ENCODE measurements at regions not wholly inside any gene's neighbourhood (a gene's known extent, or its start where the extent isn't known, plus 50 kb on each side); places are given as distances from the start of the nearest gene placed in this dataset.
"Not testable (repeated sequence)": the region's sequence is repeated elsewhere in the genome, so short reads cannot be mapped to it uniquely, and the experiment has no call there.

GRCh38 chr1:221965252-221965651 lies 223.4 kb upstream of the DUSP10 start:
- no peak overlapping the region for H3K4me3 ChIP-seq (ENCODE audit: low read length)
- DNase-seq (ENCODE audit: low read depth, low spot score), result no peak
- no peaks in the 10 kb centered on the region for H3K9me3 ChIP-seq (ENCODE audit: control insufficient read depth, insufficient read depth, low read length)
- no peak overlapping the region for H3K27ac ChIP-seq (ENCODE audit: low read length)
- peaks cover 2% of the 10 kb centered on the region; the same call in 1 of the 2 replicates for H3K4me1 ChIP-seq (ENCODE audit: control insufficient read depth, insufficient read depth, low read length)
- H3K27me3 ChIP-seq (ENCODE audit: control insufficient read depth, insufficient read depth, low read length), result no peaks in the 10 kb centered on the region
- no CpG with 5 or more reads among the region's 3 CpGs for WGBS (ENCODE audit: insufficient coverage, insufficient read length)
- no peaks in the 10 kb centered on the region for H3K36me3 ChIP-seq (ENCODE audit: control insufficient read depth, insufficient read depth, low read length)

GRCh38 chr1:221963742-221964141 lies 221.9 kb upstream of the DUSP10 start:
- no peaks in the 10 kb centered on the region for H3K36me3 ChIP-seq (ENCODE audit: control insufficient read depth, insufficient read depth, low read length)
- H3K27me3 ChIP-seq (ENCODE audit: control insufficient read depth, insufficient read depth, low read length), result no peaks in the 10 kb centered on the region
- no peak overlapping the region for H3K27ac ChIP-seq (ENCODE audit: low read length)
- no peaks in the 10 kb centered on the region for H3K9me3 ChIP-seq (ENCODE audit: control insufficient read depth, insufficient read depth, low read length)
- no peak for DNase-seq (ENCODE audit: low read depth, low spot score)
- H3K4me3 ChIP-seq (ENCODE audit: low read length), result no peak overlapping the region
- WGBS (ENCODE audit: insufficient coverage, insufficient read length), result no CpG with 5 or more reads among the region's 1 CpG
- H3K4me1 ChIP-seq (ENCODE audit: control insufficient read depth, insufficient read depth, low read length), result peaks cover 2% of the 10 kb centered on the region; the same call in 1 of the 2 replicates

- DNase-seq (ENCODE audit: low read depth, low spot score), result no peak
- Histone ChIP-seq H3K36me3 (ENCODE audit: control insufficient read depth, insufficient read depth, low read length) (no peaks in the 10 kb centered on the region), H3K9me3 (ENCODE audit: control insufficient read depth, insufficient read depth, low read length) (no peaks in the 10 kb centered on the region), H3K4me3 (ENCODE audit: low read length) (no peak overlapping the region), H3K27ac (ENCODE audit: low read length) (no peak overlapping the region), H3K4me1 (ENCODE audit: control insufficient read depth, insufficient read depth, low read length) (peaks cover 2% of the 10 kb centered on the region; the same call in 1 of the 2 replicates), H3K27me3 (ENCODE audit: control insufficient read depth, insufficient read depth, low read length) (no peaks in the 10 kb centered on the region)
- no CpG with 5 or more reads among the region's 4 CpGs for WGBS (ENCODE audit: insufficient coverage, insufficient read length)
Observed at GRCh38 chr1:221962385-221962784, 220.5 kb upstream of the DUSP10 start.

GRCh38 chr1:221961532-221962292 lies 219.8 kb upstream of the DUSP10 start:
- no peaks in the 10 kb centered on the region for H3K9me3 ChIP-seq (ENCODE audit: control insufficient read depth, insufficient read depth, low read length)
- no peak overlapping the region for H3K4me3 ChIP-seq (ENCODE audit: low read length)
- no peak for DNase-seq (ENCODE audit: low read depth, low spot score)
- H3K36me3 ChIP-seq (ENCODE audit: control insufficient read depth, insufficient read depth, low read length), result no peaks in the 10 kb centered on the region
- no peak overlapping the region for H3K27ac ChIP-seq (ENCODE audit: low read length)
- H3K4me1 ChIP-seq (ENCODE audit: control insufficient read depth, insufficient read depth, low read length), result peaks cover 2% of the 10 kb centered on the region; the same call in 1 of the 2 replicates
- WGBS (ENCODE audit: insufficient coverage, insufficient read length), result no CpG with 5 or more reads among the region's 5 CpGs
- H3K27me3 ChIP-seq (ENCODE audit: control insufficient read depth, insufficient read depth, low read length), result no peaks in the 10 kb centered on the region

GRCh38 chr1:221958161-221958562 lies 216.3 kb upstream of the DUSP10 start:
- not testable (repeated sequence) for H3K27ac ChIP-seq (ENCODE audit: low read length); H3K36me3 ChIP-seq (ENCODE audit: control insufficient read depth, insufficient read depth, low read length); H3K27me3 ChIP-seq (ENCODE audit: control insufficient read depth, insufficient read depth, low read length); H3K4me1 ChIP-seq (ENCODE audit: control insufficient read depth, insufficient read depth, low read length); H3K9me3 ChIP-seq (ENCODE audit: control insufficient read depth, insufficient read depth, low read length); DNase-seq (ENCODE audit: low read depth, low spot score); H3K4me3 ChIP-seq (ENCODE audit: low read length)
- WGBS (ENCODE audit: insufficient coverage, insufficient read length), result no CpG with 5 or more reads among the region's 2 CpGs

- H3K27me3 ChIP-seq (ENCODE audit: control insufficient read depth, insufficient read depth, low read length); H3K4me3 ChIP-seq (ENCODE audit: low read length); DNase-seq (ENCODE audit: low read depth, low spot score); H3K9me3 ChIP-seq (ENCODE audit: control insufficient read depth, insufficient read depth, low read length); H3K4me1 ChIP-seq (ENCODE audit: control insufficient read depth, insufficient read depth, low read length); H3K36me3 ChIP-seq (ENCODE audit: control insufficient read depth, insufficient read depth, low read length); H3K27ac ChIP-seq (ENCODE audit: low read length): not testable (repeated sequence)
- no CpG with 5 or more reads among the region's 3 CpGs for WGBS (ENCODE audit: insufficient coverage, insufficient read length)
Observed at GRCh38 chr1:221957350-221957749, 215.5 kb upstream of the DUSP10 start.

- no peak overlapping the region for H3K4me3 ChIP-seq (ENCODE audit: low read length)
- H3K36me3 ChIP-seq (ENCODE audit: control insufficient read depth, insufficient read depth, low read length), result no peaks in the 10 kb centered on the region
- no peaks in the 10 kb centered on the region for H3K9me3 ChIP-seq (ENCODE audit: control insufficient read depth, insufficient read depth, low read length)
- H3K4me1 ChIP-seq (ENCODE audit: control insufficient read depth, insufficient read depth, low read length), result no peaks in the 10 kb centered on the region
- no peak overlapping the region for H3K27ac ChIP-seq (ENCODE audit: low read length)
- no peaks in the 10 kb centered on the region for H3K27me3 ChIP-seq (ENCODE audit: control insufficient read depth, insufficient read depth, low read length)
- no CpG with 5 or more reads among the region's 3 CpGs for WGBS (ENCODE audit: insufficient coverage, insufficient read length)
- DNase-seq (ENCODE audit: low read depth, low spot score), result no peak
Observed at GRCh38 chr1:221949996-221950395, 208.1 kb upstream of the DUSP10 start.

GRCh38 chr1:221948459-221948858 lies 206.6 kb upstream of the DUSP10 start:
- WGBS (ENCODE audit: insufficient coverage, insufficient read length), result no CpG with 5 or more reads among the region's 5 CpGs
- no peak for DNase-seq (ENCODE audit: low read depth, low spot score)
- no peak overlapping the region for H3K27ac ChIP-seq (ENCODE audit: low read length)

GRCh38 chr1:221947731-221948130 lies 205.8 kb upstream of the DUSP10 start:
- H3K4me3 ChIP-seq (ENCODE audit: low read length), result no peak overlapping the region
- no peaks in the 10 kb centered on the region for H3K4me1 ChIP-seq (ENCODE audit: control insufficient read depth, insufficient read depth, low read length)
- no CpG with 5 or more reads among the region's 4 CpGs for WGBS (ENCODE audit: insufficient coverage, insufficient read length)
- H3K36me3 ChIP-seq (ENCODE audit: control insufficient read depth, insufficient read depth, low read length), result no peaks in the 10 kb centered on the region
- DNase-seq (ENCODE audit: low read depth, low spot score), result no peak
- no peaks in the 10 kb centered on the region for H3K9me3 ChIP-seq (ENCODE audit: control insufficient read depth, insufficient read depth, low read length)
- H3K27ac ChIP-seq (ENCODE audit: low read length), result no peak overlapping the region
- no peaks in the 10 kb centered on the region for H3K27me3 ChIP-seq (ENCODE audit: control insufficient read depth, insufficient read depth, low read length)

More at GRCh38 chr1:221948459-221948858, 206.6 kb upstream of the DUSP10 start:
- Histone ChIP-seq H3K9me3 (ENCODE audit: control insufficient read depth, insufficient read depth, low read length) (no peaks in the 10 kb centered on the region), H3K4me1 (ENCODE audit: control insufficient read depth, insufficient read depth, low read length) (no peaks in the 10 kb centered on the region), H3K36me3 (ENCODE audit: control insufficient read depth, insufficient read depth, low read length) (no peaks in the 10 kb centered on the region), H3K4me3 (ENCODE audit: low read length) (no peak overlapping the region), H3K27me3 (ENCODE audit: control insufficient read depth, insufficient read depth, low read length) (no peaks in the 10 kb centered on the region)

- H3K27me3 ChIP-seq (ENCODE audit: control insufficient read depth, insufficient read depth, low read length), result no peaks in the 10 kb centered on the region
- H3K4me3 ChIP-seq (ENCODE audit: low read length), result no peak overlapping the region
- no peaks in the 10 kb centered on the region for H3K9me3 ChIP-seq (ENCODE audit: control insufficient read depth, insufficient read depth, low read length)
- no peaks in the 10 kb centered on the region for H3K4me1 ChIP-seq (ENCODE audit: control insufficient read depth, insufficient read depth, low read length)
- no CpG with 5 or more reads among the region's 6 CpGs for WGBS (ENCODE audit: insufficient coverage, insufficient read length)
- no peaks in the 10 kb centered on the region for H3K36me3 ChIP-seq (ENCODE audit: control insufficient read depth, insufficient read depth, low read length)
- no peak overlapping the region for H3K27ac ChIP-seq (ENCODE audit: low read length)
- no peak for DNase-seq (ENCODE audit: low read depth, low spot score)
Observed at GRCh38 chr1:221946768-221947167, 204.9 kb upstream of the DUSP10 start.

GRCh38 chr1:221945669-221946068 lies 203.8 kb upstream of the DUSP10 start:
- no peak for DNase-seq (ENCODE audit: low read depth, low spot score)
- no peak overlapping the region for H3K4me3 ChIP-seq (ENCODE audit: low read length)
- H3K27me3 ChIP-seq (ENCODE audit: control insufficient read depth, insufficient read depth, low read length), result no peaks in the 10 kb centered on the region
- H3K27ac ChIP-seq (ENCODE audit: low read length), result no peak overlapping the region
- no CpG with 5 or more reads among the region's 1 CpG for WGBS (ENCODE audit: insufficient coverage, insufficient read length)
- H3K4me1 ChIP-seq (ENCODE audit: control insufficient read depth, insufficient read depth, low read length), result no peaks in the 10 kb centered on the region
- no peaks in the 10 kb centered on the region for H3K36me3 ChIP-seq (ENCODE audit: control insufficient read depth, insufficient read depth, low read length)
- H3K9me3 ChIP-seq (ENCODE audit: control insufficient read depth, insufficient read depth, low read length), result no peaks in the 10 kb centered on the region

Measured in iPS DF 6.9 (cell line).